Tibial nerve (tissue), 4 donors: ENCODE measurements at regions not wholly inside any gene's neighbourhood (a gene's known extent, or its start where the extent isn't known, plus 50 kb on each side); places are given as distances from the start of the nearest gene placed in this dataset.
"Not testable (repeated sequence)": the region's sequence is repeated elsewhere in the genome, so short reads cannot be mapped to it uniquely, and the experiment has no call there.

Experiments used
- DNase-seq, 2 donors: peaks; one replicate each; pipeline ENCODE4 v3.0.0-alpha.2; 2019; ENCODE audit warnings: low spot score in 2 of 2
- H3K27ac ChIP-seq, 4 donors: fragments of 200-600 bp; sonication (generic) in 3 of 4; one replicate each; pipeline ENCODE4 v1.5.1; 2017 to 2019; ENCODE audit warnings: mild to moderate bottlenecking in 1 of 4
- H3K27me3 ChIP-seq, 2 donors: fragments of 200-600 bp; sonication (generic) in 1 of 2; one replicate each; pipeline versions ENCODE4 v1.5.1 to v1.6.0; 2017 to 2019
- H3K36me3 ChIP-seq, 3 donors: fragments of 200-600 bp; sonication (generic); one replicate each; pipeline ENCODE4 v1.5.1; 2018 to 2019
- H3K4me1 ChIP-seq, 4 donors: fragments of 200-600 bp; sonication (generic) in 3 of 4; one replicate each; pipeline ENCODE4 v1.5.1; 2017 to 2019
- H3K4me3 ChIP-seq, 4 donors: fragments of 200-600 bp; sonication (generic) in 3 of 4; one replicate each; pipeline ENCODE4 v1.5.1; 2017 to 2019; ENCODE audit warnings: mild to moderate bottlenecking in 1 of 4, moderate library complexity in 1 of 4
- H3K9me3 ChIP-seq, 4 donors: fragments of 200-600 bp; sonication (generic) in 3 of 4; one replicate each; pipeline ENCODE4 v1.5.1; 2017 to 2019
- CTCF ChIP-seq, 5 experiments: fragments of 200-600 bp in 3 of 5; fragments of 450-650 bp in 2 of 5; sonication (generic) in 3 of 5; IDR thresholded peaks; one replicate each; pipeline ENCODE4 v1.5.1; 2016 to 2019; ENCODE audit warnings: antibody characterized with exemption in 5 of 5, mild to moderate bottlenecking in 3 of 5, moderate library complexity in 2 of 5
- EP300 ChIP-seq, 2 donors: sonication (generic); formaldehyde crosslinking; IDR thresholded peaks; one replicate each; pipeline ENCODE4 v1.6.1; 2017; ENCODE audit warnings: antibody characterized with exemption in 2 of 2, mild to moderate bottlenecking in 1 of 2
- POLR2A ChIP-seq, 2 donors: fragments of 450-650 bp; IDR thresholded peaks; one replicate each; pipeline ENCODE4 v1.6.1; 2017; ENCODE audit warnings: antibody characterized with exemption in 2 of 2, mild to moderate bottlenecking in 2 of 2, moderate library complexity in 2 of 2
- WGBS, 2 donors: methylation state at CpG; one replicate each; pipeline ENCODE4 v1.1.5; 2018; 5-methylcytosine and 5-hydroxymethylcytosine counted together

DNA sequence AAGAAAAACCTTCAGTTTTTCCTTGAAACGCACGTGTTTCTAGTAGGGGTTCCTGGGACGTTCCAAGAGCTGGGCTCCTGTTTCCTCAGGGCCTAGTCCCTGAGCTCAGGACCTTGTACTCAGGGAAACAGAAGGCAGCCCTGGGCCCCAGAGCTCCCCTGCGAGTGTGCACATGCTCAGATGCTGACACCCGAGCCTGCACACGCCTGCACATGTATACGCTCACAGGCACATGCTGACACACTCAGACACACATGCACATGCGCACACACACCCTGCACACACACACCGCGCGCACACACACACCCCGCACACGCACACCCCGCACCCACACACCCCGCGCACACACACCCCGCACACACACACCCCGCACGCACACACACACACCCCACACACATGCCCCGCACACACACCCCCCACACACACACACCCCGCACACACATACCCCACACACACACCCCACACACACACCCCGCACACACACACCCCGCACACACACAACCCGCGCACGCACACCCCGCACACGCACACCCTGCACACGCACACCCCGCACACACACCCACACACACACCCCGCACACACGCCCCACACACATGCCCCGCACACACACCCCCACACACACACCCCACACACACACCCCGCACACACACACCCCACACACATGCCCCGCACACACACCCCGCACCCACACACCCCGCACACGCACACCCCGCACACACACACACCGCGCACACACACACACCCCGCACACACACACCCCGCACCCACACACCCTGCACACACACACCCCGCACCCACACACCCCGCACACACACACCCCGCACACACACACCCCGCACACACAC is 52.2 kb downstream of the CALML3 start:
- Histone ChIP-seq H3K27me3 (no peaks in the 10 kb centered on the region), H3K27ac (no peak overlapping the region), H3K9me3 (peaks cover 0 to 15% (median 0%) of the 10 kb centered on the region in 4 donors), H3K4me3 (no peak overlapping the region), H3K4me1 (peaks cover 0 to 14% (median 0%) of the 10 kb centered on the region in 4 donors), H3K36me3 (no peaks in the 10 kb centered on the region)
- TF ChIP-seq CTCF (IDR thresholded peaks at IDR 0.05) (no peak), POLR2A (IDR thresholded peaks at IDR 0.05) (no peak), EP300 (IDR thresholded peaks at IDR 0.05) (no peak)
- 82 to 83% methylated on average over 38 to 39 of the region's 47 CpGs for WGBS, 2 donors
- DNase-seq: no peak

GRCh38 chr10:5580038-5580428 is 55.3 kb downstream of the CALML3 start:
- not testable (repeated sequence) for H3K27me3 ChIP-seq, DNase-seq, H3K27ac ChIP-seq, H3K36me3 ChIP-seq, H3K4me3 ChIP-seq
- Histone ChIP-seq H3K9me3 (peaks cover 0 to 18% (median 0%) of the 10 kb centered on the region in 4 donors), H3K4me1 (peaks cover 0 to 15% (median 0%) of the 10 kb centered on the region in 4 donors)
- WGBS, 2 donors: 83 to 84% methylated on average over 4 of the region's 4 CpGs

DNA sequence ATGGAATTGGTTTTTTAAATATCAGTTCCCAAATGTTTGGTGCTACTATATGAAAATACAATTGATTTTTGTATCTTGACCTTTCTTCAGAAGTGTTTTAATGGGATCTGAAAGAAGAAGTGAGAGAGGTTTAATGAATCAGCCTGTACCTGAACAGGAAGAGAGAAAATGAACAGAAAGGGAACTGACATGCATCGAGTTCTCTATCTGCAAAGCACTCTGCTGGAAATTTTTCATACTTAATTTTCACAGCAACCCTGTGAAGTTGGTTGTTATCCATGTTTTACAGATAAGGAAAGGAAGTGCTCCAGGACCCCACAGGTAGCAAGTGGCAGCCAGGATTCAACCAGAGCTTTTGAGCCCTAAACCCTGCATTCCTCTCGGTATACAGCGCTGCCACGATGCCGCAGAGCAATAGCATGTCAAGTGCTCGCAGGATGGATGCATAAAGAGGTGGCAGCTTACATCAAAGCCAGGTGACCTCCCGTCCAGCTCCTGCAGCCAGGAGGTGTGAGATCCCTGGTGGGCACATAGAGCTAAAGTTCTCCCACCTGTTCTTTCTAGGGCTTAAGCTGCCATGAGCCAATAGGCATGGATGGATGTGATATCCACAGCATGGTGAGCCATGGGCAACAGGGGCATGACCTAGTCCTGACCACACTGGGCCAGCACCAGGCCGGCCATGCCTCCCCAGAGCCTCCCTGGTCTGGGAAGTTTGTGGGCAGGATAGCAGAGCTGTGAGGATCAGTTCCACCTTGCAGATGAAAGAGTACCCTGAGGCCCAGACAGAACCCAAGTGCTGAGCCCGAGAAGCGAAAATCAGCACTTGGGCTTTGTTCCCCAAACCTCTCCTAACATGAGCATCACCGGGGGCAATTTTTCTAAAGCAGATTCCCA is 57.2 kb downstream of the CALML3 start:
- DNase-seq: no peak
- TF ChIP-seq EP300 (IDR thresholded peaks at IDR 0.05) (no peak), POLR2A (IDR thresholded peaks at IDR 0.05) (no peak), CTCF (IDR thresholded peaks at IDR 0.05) (no peak)
- no peak overlapping the region for H3K4me3 ChIP-seq
- no peak overlapping the region for H3K27ac ChIP-seq
- H3K4me1 ChIP-seq: peaks cover 0 to 14% (median 0%) of the 10 kb centered on the region in 4 donors
- H3K27me3 ChIP-seq: no peaks in the 10 kb centered on the region
- no peaks in the 10 kb centered on the region for H3K36me3 ChIP-seq
- WGBS, 2 donors: 83 to 91% methylated on average over 11 of the region's 11 CpGs
- peaks cover 0 to 18% (median 0%) of the 10 kb centered on the region in 4 donors for H3K9me3 ChIP-seq

DNA sequence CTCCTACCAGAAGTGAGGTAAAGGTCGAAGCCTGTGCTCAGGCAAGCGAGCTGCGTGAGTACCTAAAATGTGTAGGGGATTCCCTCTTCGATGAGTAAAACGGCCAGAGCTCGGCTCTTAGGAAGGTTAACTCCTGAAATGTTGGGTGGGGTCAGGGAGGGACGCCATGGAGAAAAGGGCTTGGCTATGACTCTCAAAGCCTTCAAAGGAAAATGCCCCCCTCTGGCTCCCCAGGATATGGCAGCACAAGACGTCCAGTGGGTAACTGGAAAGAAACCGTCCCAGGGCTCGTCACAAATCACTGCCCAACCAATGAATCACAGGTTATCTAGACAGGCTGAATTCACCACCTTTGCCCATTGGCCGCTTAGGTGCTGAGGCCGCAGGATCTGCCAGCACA is 58.0 kb downstream of the CALML3 start:
- DNase-seq: no peak
- Histone ChIP-seq H3K9me3 (peaks cover 0 to 18% (median 0%) of the 10 kb centered on the region in 4 donors), H3K27me3 (no peaks in the 10 kb centered on the region), H3K4me3 (no peak overlapping the region), H3K4me1 (peaks cover 0 to 20% (median 0%) of the 10 kb centered on the region in 4 donors), H3K27ac (no peak overlapping the region), H3K36me3 (no peaks in the 10 kb centered on the region)
- no peak for TF ChIP-seq CTCF (IDR thresholded peaks at IDR 0.05)
- TF ChIP-seq EP300 (IDR thresholded peaks at IDR 0.05): no peak
- TF ChIP-seq POLR2A (IDR thresholded peaks at IDR 0.05): no peak
- whole genome bisulfite sequencing, 2 donors: 71 to 73% methylated on average over 12 of the region's 12 CpGs

- Histone ChIP-seq H3K27me3 (no peaks in the 10 kb centered on the region), H3K4me3 (no peak overlapping the region), H3K36me3 (no peaks in the 10 kb centered on the region), H3K9me3 (peaks cover 0 to 18% (median 0%) of the 10 kb centered on the region in 4 donors), H3K4me1 (peaks cover 0 to 20% (median 0%) of the 10 kb centered on the region in 4 donors), H3K27ac (no peak overlapping the region)
- peak in 1 of 2 donors; percentile 23 for DNase-seq
- TF ChIP-seq CTCF (IDR thresholded peaks at IDR 0.05) (no peak), EP300 (IDR thresholded peaks at IDR 0.05) (no peak), POLR2A (IDR thresholded peaks at IDR 0.05) (no peak)
- 24 to 32% methylated on average over 18 of the region's 18 CpGs for WGBS, 2 donors
These were observed 58.9 kb downstream of the CALML3 start for GRCh38 chr10:5583525-5584175.
